GM21367 (cell line): ENCODE measurements at regions not wholly inside any gene's neighbourhood (a gene's known extent, or its start where the extent isn't known, plus 50 kb on each side); places are given as distances from the start of the nearest gene placed in this dataset.
A peak's percentile ranks its signal among the peaks of the same experiment; 100 is the strongest.

ENCODE experiments used
- ATAC-seq: cut with Tn5 transposase; IDR thresholded peaks from one replicate; pipeline ENCODE4 v1.9.1; 2021; ENCODE audit not compliant: unreplicated experiment

- no peak for ATAC-seq
Measured at GRCh38 chr6:128827675-128828464, 55.1 kb upstream of the LAMA2 start.

GRCh38 chr6:128826606-128827005 is 56.3 kb upstream of the LAMA2 start:
- ATAC-seq: no peak

- no peak for ATAC-seq
Measured at GRCh38 chr6:128822271-128822670, 60.7 kb upstream of the LAMA2 start.

- no peak for ATAC-seq
Measured at GRCh38 chr6:128821116-128821515, 61.8 kb upstream of the LAMA2 start.

GRCh38 chr6:128808856-128809255 is 74.1 kb upstream of the LAMA2 start:
- ATAC-seq: no peak

GRCh38 chr6:128807577-128807976 is 75.4 kb upstream of the LAMA2 start:
- no peak for ATAC-seq

- no peak for ATAC-seq
Measured at GRCh38 chr6:128806261-128806660, 76.7 kb upstream of the LAMA2 start.

GRCh38 chr6:128803911-128804310 is 79.0 kb upstream of the LAMA2 start:
- no peak for ATAC-seq

GRCh38 chr6:128801621-128802020 is 81.3 kb upstream of the LAMA2 start:
- no peak for ATAC-seq

- no peak for ATAC-seq
Measured at GRCh38 chr6:128784266-128784665, 98.7 kb upstream of the LAMA2 start.

- ATAC-seq: no peak
Measured at GRCh38 chr6:128768187-128768586, 114.8 kb upstream of the LAMA2 start.

- ATAC-seq: no peak
Measured at GRCh38 chr6:128767705-128768104, 115.2 kb upstream of the LAMA2 start.

- ATAC-seq: no peak
Measured at GRCh38 chr6:128767150-128767549, 115.8 kb upstream of the LAMA2 start.

GRCh38 chr6:128763599-128764300 is 119.2 kb upstream of the LAMA2 start:
- no peak for ATAC-seq

- ATAC-seq: no peak
Measured at GRCh38 chr6:128759901-128760300, 123.0 kb upstream of the LAMA2 start.

GRCh38 chr6:128759447-128759846 is 123.5 kb upstream of the LAMA2 start:
- ATAC-seq: no peak

GRCh38 chr6:128757961-128758360 is 125.0 kb upstream of the LAMA2 start:
- ATAC-seq: no peak

GRCh38 chr6:128754658-128755256 is 128.2 kb upstream of the LAMA2 start:
- peak; percentile 96 for ATAC-seq

- no peak for ATAC-seq
Measured at GRCh38 chr6:128743974-128744765, 138.8 kb upstream of the LAMA2 start.

- no peak for ATAC-seq
Measured at GRCh38 chr6:128742900-128743299, 140.0 kb upstream of the LAMA2 start.

GRCh38 chr6:128740951-128741350 is 142.0 kb upstream of the LAMA2 start:
- no peak for ATAC-seq
